ENCODE measurements at regions not wholly inside any gene's neighbourhood (a gene's known extent, or its start where the extent isn't known, plus 50 kb on each side); places are given as distances from the start of the nearest gene placed in this dataset.

DNA sequence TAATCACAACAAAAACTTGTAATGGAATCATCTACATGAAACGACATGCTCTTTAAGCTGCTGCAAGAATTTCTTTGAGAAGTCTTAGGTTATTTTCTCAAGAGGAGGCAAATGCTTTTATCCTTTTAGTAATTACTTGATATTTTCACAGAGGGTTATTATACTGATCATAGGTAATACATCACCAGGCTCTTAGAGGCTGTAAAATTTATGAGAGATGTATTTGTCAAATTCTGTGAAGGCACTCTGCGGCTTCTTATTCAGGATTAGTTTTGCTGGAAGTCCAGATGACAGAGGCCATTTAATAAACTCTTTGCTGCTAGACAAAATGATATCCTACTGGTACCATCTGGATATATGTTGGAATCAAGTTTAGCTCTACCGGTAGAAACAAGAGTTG, 624.3 kb upstream of the BRINP3 start:
- dilution Hi-C loops (cut with HindIII; ENCODE audit: low sequenced_read_pairs, unreplicated experiment) (no loop called here), in situ Hi-C loops (cut with MboI; ENCODE audit: low sequenced_read_pairs) (no loop called here), intact Hi-C loops (cut with micrococcal nuclease) (no loop called here)
- no peak overlapping the region for H3K4me3 ChIP-seq (ENCODE audit: insufficient read depth, low read depth, low read length)
- no peak overlapping the region for H2BK20ac ChIP-seq (ENCODE audit: low read depth, low read length)
- no peak overlapping the region for H3K4ac ChIP-seq (ENCODE audit: low read depth, low read length)
- no peak for ATAC-seq (ENCODE audit: low read depth)
- H3K27me3 ChIP-seq (ENCODE audit: control insufficient read depth, insufficient read depth, low read length): no peaks in the 10 kb centered on the region
- no peaks in the 10 kb centered on the region for H3K9me1 ChIP-seq (ENCODE audit: insufficient read depth, low read length)
- no peaks in the 10 kb centered on the region for H3K4me1 ChIP-seq (ENCODE audit: control insufficient read depth, insufficient read depth, low read length)
- no peak overlapping the region for H3K27ac ChIP-seq (ENCODE audit: insufficient read depth, low read length)
- no peaks in the 10 kb centered on the region for H4K20me1 ChIP-seq (ENCODE audit: insufficient read depth, low read length)
- no peaks in the 10 kb centered on the region for H3K36me3 ChIP-seq (ENCODE audit: control insufficient read depth, insufficient read depth, low read length)
- no peaks in the 10 kb centered on the region for H3K9me3 ChIP-seq (ENCODE audit: control insufficient read depth, insufficient read depth, low read length)
- H2AK5ac ChIP-seq (ENCODE audit: low read depth, low read length): no peak overlapping the region
- no peak overlapping the region for H3K23ac ChIP-seq (ENCODE audit: low read depth, low read length)
- no peak overlapping the region for H2BK15ac ChIP-seq (ENCODE audit: low read depth, low read length)
- POLR2A ChIA-PET (ENCODE audit: unreplicated experiment): no interaction called here
- H3K18ac ChIP-seq (ENCODE audit: low read depth, low read length): no peak overlapping the region
- H3K56ac ChIP-seq (ENCODE audit: extremely low read depth, insufficient read depth, low read length): no peak overlapping the region
- no peak for DNase-seq
- no peak overlapping the region for H2AFZ ChIP-seq (replicated peaks; ENCODE audit: low read length, poor library complexity)
- no peak overlapping the region for H3K14ac ChIP-seq (replicated peaks; ENCODE audit: low read depth, low read length)
- CTCF ChIA-PET: no interaction called here
- H2BK5ac ChIP-seq (ENCODE audit: low read depth, low read length, poor library complexity, severe bottlenecking): no peak overlapping the region
- no peak overlapping the region for H2AK9ac ChIP-seq (replicated peaks; ENCODE audit: low read depth, low read length, poor library complexity)
- H2BK120ac ChIP-seq (ENCODE audit: low read depth, low read length): no peak overlapping the region
- H4K5ac ChIP-seq (ENCODE audit: low read depth, low read length): no peak overlapping the region
- no peak overlapping the region for H4K8ac ChIP-seq (ENCODE audit: low read depth in 2 of 2, low read length in 2 of 2)
- H3K4me2 ChIP-seq (ENCODE audit: low read depth, low read length): no peak overlapping the region
- no peak overlapping the region for H3K9ac ChIP-seq (ENCODE audit: low read depth, low read length)
- no CpG with 5 or more reads among the region's 3 CpGs for WGBS, 2 experiments (ENCODE audit: extremely low coverage in 2 of 2, insufficient read length in 1 of 2)
- no peak overlapping the region for H4K91ac ChIP-seq (ENCODE audit: insufficient read depth, low read depth, low read length)
- no peak for TF ChIP-seq BHLHE40 (IDR thresholded peaks at IDR 0.05; ENCODE audit: low read depth, low read length)
- no peak for TF ChIP-seq RFX5 (IDR thresholded peaks at IDR 0.05; ENCODE audit: low read depth, low read length)
- TF ChIP-seq SMC3 (IDR thresholded peaks at IDR 0.05; ENCODE audit: low read depth, low read length): no peak
- no peak for TF ChIP-seq CTCF (conservative IDR thresholded peaks at IDR 0.05; ENCODE audit: low read depth, low read length)
- TF ChIP-seq POLR2A (IDR thresholded peaks at IDR 0.05; ENCODE audit: low read depth, low read length): no peak
- no peak for TF ChIP-seq MAZ (IDR thresholded peaks at IDR 0.05; ENCODE audit: borderline replicate concordance, low read depth, low read length)
- TF ChIP-seq, protein P1, sequence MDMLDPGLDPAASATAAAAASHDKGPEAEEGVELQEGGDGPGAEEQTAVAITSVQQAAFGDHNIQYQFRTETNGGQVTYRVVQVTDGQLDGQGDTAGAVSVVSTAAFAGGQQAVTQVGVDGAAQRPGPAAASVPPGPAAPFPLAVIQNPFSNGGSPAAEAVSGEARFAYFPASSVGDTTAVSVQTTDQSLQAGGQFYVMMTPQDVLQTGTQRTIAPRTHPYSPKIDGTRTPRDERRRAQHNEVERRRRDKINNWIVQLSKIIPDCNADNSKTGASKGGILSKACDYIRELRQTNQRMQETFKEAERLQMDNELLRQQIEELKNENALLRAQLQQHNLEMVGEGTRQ (IDR thresholded peaks at IDR 0.05; ENCODE audit: low read depth, low read length): no peak
- H3K79me1 ChIP-seq (ENCODE audit: low read depth in 1 of 2, low read length in 2 of 2): no peaks in the 10 kb centered on the region
- no TSS peak for BruUV-seq (replicated peaks)

Measured in IMR-90 (cell line).